ENCODE measurements at regions not wholly inside any gene's neighbourhood (a gene's known extent, or its start where the extent isn't known, plus 50 kb on each side); places are given as distances from the start of the nearest gene placed in this dataset.

- intact Hi-C loops (cut with micrococcal nuclease; ENCODE audit: unreplicated experiment), result no loop called here
Observed at GRCh38 chr13:86974251-86974994, 696.7 kb upstream of the SLITRK5 start.

GRCh38 chr13:86974995-86975328 lies 696.2 kb upstream of the SLITRK5 start:
- H3K27ac ChIP-seq (ENCODE audit: extremely low read length, insufficient read depth, low read length), result no peak overlapping the region
- no peaks in the 10 kb centered on the region for H3K36me3 ChIP-seq (replicated peaks in 1 of 2; ENCODE audit: control insufficient read depth in 1 of 2, insufficient read depth in 2 of 2, low read length in 2 of 2)
- FAIRE-seq (no peak), DNase-seq (ENCODE audit: low spot score) (no peak), ATAC-seq (peak; percentile 78)
- POLR2A ChIA-PET, result no interaction called here
- no peaks in the 10 kb centered on the region for H3K27me3 ChIP-seq (ENCODE audit: control insufficient read depth in 1 of 2, insufficient read depth in 2 of 2, low read length in 2 of 2)
- H3K79me2 ChIP-seq (ENCODE audit: insufficient read depth, low read length), result no peaks in the 10 kb centered on the region
- no peak overlapping the region for H2AFZ ChIP-seq (ENCODE audit: low read length)
- WGBS (ENCODE audit: low lambda C conversion rate), result 0% methylated on average over 1 of the region's 1 CpG
- no peak overlapping the region for H3K4me2 ChIP-seq (ENCODE audit: low read depth, low read length)
- TF ChIP-seq ZFP36 (IDR thresholded peaks at IDR 0.05; ENCODE audit: borderline replicate concordance, low read depth, low read length, partially characterized antibody) (no peak), HBP1 (CRISPR knock-in tag; IDR thresholded peaks at IDR 0.05; ENCODE audit: low read depth) (no peak), STAG1 (CRISPR knock-in tag; IDR thresholded peaks at IDR 0.05) (peak; percentile 13), CTCF (CRISPR knock-in tag; IDR thresholded peaks at IDR 0.05) (0 out of 2 replicates have a peak, but pooled peaks have one; percentile 25)
- intact Hi-C loops (cut with micrococcal nuclease; ENCODE audit: unreplicated experiment), result loop anchor here (1.0 kb wide), 1 partner anchor 299 kb away; no protein-coding TSS in a partner anchor
- H4K20me1 ChIP-seq (ENCODE audit: insufficient read depth, low read length), result no peaks in the 10 kb centered on the region
- H3K9me3 ChIP-seq (ENCODE audit: low read length), result no peaks in the 10 kb centered on the region
- H3K4me3 ChIP-seq (replicated peaks in 1 of 3; ENCODE audit: insufficient read depth in 1 of 3, low read depth in 2 of 3, low read length in 3 of 3), result no peak overlapping the region
- H3K9ac ChIP-seq (ENCODE audit: insufficient read depth, low read depth, low read length), result no peak overlapping the region
- CTCF ChIA-PET (ENCODE audit: low intra/inter-chr PET ratio, low total read pairs), result no interaction called here
- no peaks in the 10 kb centered on the region for H3K4me1 ChIP-seq (ENCODE audit: insufficient read depth, low read length)
- in situ Hi-C loops (cut with HindIII; ENCODE audit: extremely low pct_ligation_motif_present, low pct_unique_long_range_greater_than_20kb), result no loop called here
- no TSS peak for BruUV-seq (replicated peaks)

More at GRCh38 chr13:86974251-86974994, 696.7 kb upstream of the SLITRK5 start:
- Histone ChIP-seq H2AFZ (ENCODE audit: low read length) (no peak overlapping the region), H3K4me1 (ENCODE audit: insufficient read depth, low read length) (no peaks in the 10 kb centered on the region), H3K27ac (ENCODE audit: extremely low read length, insufficient read depth, low read length) (no peak overlapping the region), H3K9ac (ENCODE audit: insufficient read depth, low read depth, low read length) (no peak overlapping the region), H3K36me3 (replicated peaks in 1 of 2; ENCODE audit: control insufficient read depth in 1 of 2, insufficient read depth in 2 of 2, low read length in 2 of 2) (no peaks in the 10 kb centered on the region), H3K9me3 (ENCODE audit: low read length) (no peaks in the 10 kb centered on the region), H4K20me1 (ENCODE audit: insufficient read depth, low read length) (no peaks in the 10 kb centered on the region), H3K79me2 (ENCODE audit: insufficient read depth, low read length) (no peaks in the 10 kb centered on the region), H3K27me3 (ENCODE audit: control insufficient read depth in 1 of 2, insufficient read depth in 2 of 2, low read length in 2 of 2) (no peaks in the 10 kb centered on the region), H3K4me2 (ENCODE audit: low read depth, low read length) (no peak overlapping the region), H3K4me3 (replicated peaks in 1 of 3; ENCODE audit: insufficient read depth in 1 of 3, low read depth in 2 of 3, low read length in 3 of 3) (no peak overlapping the region)
- POLR2A ChIA-PET, result no interaction called here
- peak; percentile 43 for ATAC-seq
- DNase-seq (ENCODE audit: low spot score), result no peak
- in situ Hi-C loops (cut with HindIII; ENCODE audit: extremely low pct_ligation_motif_present, low pct_unique_long_range_greater_than_20kb), result no loop called here
- FAIRE-seq, result no peak
- CTCF ChIA-PET (ENCODE audit: low intra/inter-chr PET ratio, low total read pairs), result no interaction called here
- BruUV-seq (replicated peaks), result no TSS peak
- TF ChIP-seq ZBTB37 (CRISPR knock-in tag; IDR thresholded peaks at IDR 0.05), result no peak
- TF ChIP-seq WIZ (CRISPR knock-in tag; IDR thresholded peaks at IDR 0.05), result no peak
- WGBS (ENCODE audit: low lambda C conversion rate), result 10% methylated on average over 3 of the region's 7 CpGs

Measured in HepG2 (cell line).